Gastrocnemius medialis (tissue), 4 donors: ENCODE measurements at regions not wholly inside any gene's neighbourhood (a gene's known extent, or its start where the extent isn't known, plus 50 kb on each side); places are given as distances from the start of the nearest gene placed in this dataset.

Experiments used
- POLR2A ChIP-seq, 2 donors: fragments of 450-650 bp; IDR thresholded peaks; one replicate each; pipeline ENCODE4 v1.6.1; 2017; ENCODE audit warnings: antibody characterized with exemption in 2 of 2, mild to moderate bottlenecking in 2 of 2, moderate library complexity in 2 of 2
- TF ChIP-seq, protein P1 (sequence below), 5 experiments: fragments of 450-650 bp in 3 of 5; fragments of 200-600 bp in 2 of 5; sonication (generic) in 2 of 5; IDR thresholded peaks in 4 of 5; conservative IDR thresholded peaks in 1 of 5; 1 replicate in 4 of 5; 2 replicates in 1 of 5; pipeline ENCODE4 v1.5.1; 2016 to 2019; ENCODE audit warnings: antibody characterized with exemption in 5 of 5, mild to moderate bottlenecking in 3 of 5, moderate library complexity in 3 of 5

DNA sequence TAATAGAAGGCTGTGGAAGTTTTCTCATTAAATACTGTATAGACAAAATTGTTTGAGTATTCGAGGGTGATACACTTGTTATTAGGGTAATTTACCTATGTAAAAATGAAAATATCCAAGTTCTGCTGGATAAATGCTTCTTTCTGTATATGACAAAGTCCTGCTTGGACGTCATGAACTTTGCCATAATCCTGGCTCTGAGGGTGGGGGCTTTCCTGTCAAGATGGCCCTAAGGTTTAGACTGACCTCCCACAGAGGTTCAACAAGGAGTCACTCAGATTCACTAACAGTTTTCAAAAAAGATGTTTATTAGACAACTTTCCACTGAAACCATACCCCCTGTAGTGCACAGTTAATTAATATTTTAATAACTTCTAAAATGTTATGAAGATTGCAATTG, 52.5 kb upstream of the NABP1 start:
- TF ChIP-seq, protein P1, sequence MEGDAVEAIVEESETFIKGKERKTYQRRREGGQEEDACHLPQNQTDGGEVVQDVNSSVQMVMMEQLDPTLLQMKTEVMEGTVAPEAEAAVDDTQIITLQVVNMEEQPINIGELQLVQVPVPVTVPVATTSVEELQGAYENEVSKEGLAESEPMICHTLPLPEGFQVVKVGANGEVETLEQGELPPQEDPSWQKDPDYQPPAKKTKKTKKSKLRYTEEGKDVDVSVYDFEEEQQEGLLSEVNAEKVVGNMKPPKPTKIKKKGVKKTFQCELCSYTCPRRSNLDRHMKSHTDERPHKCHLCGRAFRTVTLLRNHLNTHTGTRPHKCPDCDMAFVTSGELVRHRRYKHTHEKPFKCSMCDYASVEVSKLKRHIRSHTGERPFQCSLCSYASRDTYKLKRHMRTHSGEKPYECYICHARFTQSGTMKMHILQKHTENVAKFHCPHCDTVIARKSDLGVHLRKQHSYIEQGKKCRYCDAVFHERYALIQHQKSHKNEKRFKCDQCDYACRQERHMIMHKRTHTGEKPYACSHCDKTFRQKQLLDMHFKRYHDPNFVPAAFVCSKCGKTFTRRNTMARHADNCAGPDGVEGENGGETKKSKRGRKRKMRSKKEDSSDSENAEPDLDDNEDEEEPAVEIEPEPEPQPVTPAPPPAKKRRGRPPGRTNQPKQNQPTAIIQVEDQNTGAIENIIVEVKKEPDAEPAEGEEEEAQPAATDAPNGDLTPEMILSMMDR (IDR thresholded peaks at IDR 0.05 in 4 of 5, conservative IDR thresholded peaks at IDR 0.05 in 1 of 5), result no peak
- no peak for TF ChIP-seq POLR2A (IDR thresholded peaks at IDR 0.05)
